Mucosa of rectum (tissue), 2 donors: ENCODE measurements at regions not wholly inside any gene's neighbourhood (a gene's known extent, or its start where the extent isn't known, plus 50 kb on each side); places are given as distances from the start of the nearest gene placed in this dataset.

ENCODE experiments used
- H3K27ac ChIP-seq, 2 donors: one replicate each; pipeline ENCODE4 v1.7.0; 2013; ENCODE audit warnings: inconsistent platforms in 2 of 2, low read depth in 2 of 2, low read length in 2 of 2
- H3K27me3 ChIP-seq, 2 donors: one replicate each; pipeline ENCODE4 v1.7.0; 2013; ENCODE audit warnings: low read length in 2 of 2; ENCODE audit not compliant: control insufficient read depth in 2 of 2, insufficient read depth in 2 of 2
- H3K36me3 ChIP-seq, 2 donors: one replicate each; pipeline ENCODE4 v1.7.0; 2013; ENCODE audit warnings: low read length in 2 of 2; ENCODE audit not compliant: control insufficient read depth in 2 of 2, insufficient read depth in 2 of 2
- H3K4me1 ChIP-seq, 2 donors: one replicate each; pipeline ENCODE4 v1.7.0; 2013; ENCODE audit warnings: low read length in 2 of 2, mild to moderate bottlenecking in 1 of 2; ENCODE audit not compliant: control insufficient read depth in 2 of 2, insufficient read depth in 2 of 2
- H3K4me3 ChIP-seq, 2 donors: one replicate each; pipeline ENCODE4 v1.7.0; 2013; ENCODE audit warnings: low read length in 2 of 2
- H3K9ac ChIP-seq, 2 donors: one replicate each; pipeline ENCODE4 v1.7.0; 2013; ENCODE audit warnings: low read length in 2 of 2, low read depth in 1 of 2, mild to moderate bottlenecking in 1 of 2
- H3K9me3 ChIP-seq, 2 donors: one replicate each; pipeline ENCODE4 v1.7.0; 2013; ENCODE audit warnings: low read length in 2 of 2; ENCODE audit not compliant: control insufficient read depth in 2 of 2
- donor health status: healthy.
- donor health status: Normal muscosa, but diverticular disease.

DNA sequence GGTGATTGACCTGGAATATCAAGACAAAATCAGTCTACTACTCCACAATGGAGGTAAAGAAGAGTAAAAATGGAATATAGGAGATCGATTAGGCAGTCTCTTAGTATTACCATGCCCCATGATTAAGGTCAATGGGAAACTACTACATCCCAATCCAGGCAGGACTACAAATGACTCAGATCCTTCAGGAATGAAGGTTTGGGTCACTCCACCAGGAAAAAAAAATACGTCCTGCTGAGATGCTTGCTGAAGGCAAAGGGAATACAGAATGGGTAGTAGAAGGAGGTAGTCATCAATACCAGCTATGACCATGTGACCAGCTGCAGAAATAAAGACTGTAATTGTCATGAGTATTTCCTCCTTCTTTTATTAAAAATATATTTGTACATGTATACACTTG is 103.4 kb upstream of the NPAS2 start:
- H3K27me3 ChIP-seq, result no peaks in the 10 kb centered on the region
- H3K4me3 ChIP-seq, result no peak overlapping the region
- H3K4me1 ChIP-seq, result no peaks in the 10 kb centered on the region
- no peaks in the 10 kb centered on the region for H3K9me3 ChIP-seq
- H3K36me3 ChIP-seq, result no peaks in the 10 kb centered on the region
- H3K27ac ChIP-seq, result no peak overlapping the region
- H3K9ac ChIP-seq, result no peak overlapping the region

DNA sequence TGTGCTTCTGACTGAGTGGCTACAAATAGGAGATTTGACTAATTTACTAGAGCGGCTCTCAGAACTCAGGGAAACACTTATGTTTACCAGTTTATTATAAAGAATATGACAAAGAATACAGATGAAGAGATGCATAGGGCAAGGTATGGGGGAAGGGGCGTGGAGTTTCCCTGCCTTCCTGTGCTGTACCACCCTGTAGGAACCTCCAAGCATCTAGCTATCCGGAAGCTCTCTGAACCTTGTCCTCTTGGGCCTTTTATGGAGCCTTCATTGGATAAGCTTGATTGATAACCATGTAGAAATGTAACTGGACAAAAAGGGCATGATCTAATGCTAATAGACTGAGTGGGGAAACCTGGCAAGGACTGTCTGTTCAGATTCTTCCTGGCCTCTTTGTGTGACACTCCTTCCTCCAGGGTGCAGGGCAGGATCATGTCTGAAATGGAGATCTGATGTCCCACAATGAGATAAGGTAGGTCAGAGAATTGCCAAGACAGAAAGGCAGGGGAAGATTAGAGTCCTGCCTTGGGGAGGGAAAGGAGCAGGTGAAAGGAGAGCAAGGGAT is 101.8 kb upstream of the NPAS2 start:
- Histone ChIP-seq H3K4me3 (no peak overlapping the region), H3K9me3 (no peaks in the 10 kb centered on the region), H3K27ac (no peak overlapping the region), H3K27me3 (no peaks in the 10 kb centered on the region), H3K9ac (no peak overlapping the region), H3K4me1 (no peaks in the 10 kb centered on the region), H3K36me3 (no peaks in the 10 kb centered on the region)

DNA sequence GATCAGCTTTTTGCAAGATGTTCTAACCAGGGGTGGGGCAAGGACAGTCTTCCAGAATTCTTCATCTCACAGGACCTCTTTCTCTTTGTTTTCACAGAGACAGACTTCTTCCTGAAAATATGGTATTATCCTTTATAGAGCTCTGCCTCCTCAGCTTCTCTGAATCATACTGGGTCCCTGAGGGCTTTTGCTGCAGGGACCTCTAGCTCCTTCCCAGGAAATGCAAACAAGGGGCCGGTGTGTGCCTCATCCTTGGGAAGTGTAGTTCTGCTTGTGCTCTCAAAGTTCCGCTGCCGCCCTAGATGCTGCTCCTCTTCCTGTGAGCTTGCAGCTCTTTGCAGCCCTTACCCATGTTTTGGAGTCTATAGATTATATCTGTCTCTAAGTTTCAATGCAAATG is 99.5 kb upstream of the NPAS2 start:
- H3K9ac ChIP-seq, result no peak overlapping the region
- no peaks in the 10 kb centered on the region for H3K9me3 ChIP-seq
- no peaks in the 10 kb centered on the region for H3K36me3 ChIP-seq
- no peaks in the 10 kb centered on the region for H3K4me1 ChIP-seq
- no peak overlapping the region for H3K4me3 ChIP-seq
- H3K27me3 ChIP-seq, result no peaks in the 10 kb centered on the region
- H3K27ac ChIP-seq, result no peak overlapping the region

DNA sequence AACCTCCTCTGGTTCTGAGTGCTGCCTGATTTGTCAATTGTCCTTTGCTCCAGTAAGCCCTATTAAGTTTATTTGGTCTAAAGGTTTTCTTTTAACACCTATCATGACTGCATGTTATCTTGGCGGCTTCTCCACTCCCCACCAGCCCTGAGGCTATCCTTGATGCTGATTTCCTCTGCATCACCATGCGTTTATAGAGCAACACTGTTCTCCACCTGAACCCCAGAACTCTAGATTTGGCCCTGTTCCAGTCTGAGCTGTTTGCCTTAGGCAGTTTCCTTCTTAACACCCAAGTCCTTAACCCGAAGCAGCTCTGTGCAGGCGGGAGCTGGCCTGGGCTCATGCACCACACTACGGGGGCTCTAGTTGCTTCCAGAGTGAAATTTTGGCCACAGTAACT is 98.2 kb upstream of the NPAS2 start:
- Histone ChIP-seq H3K4me3 (no peak overlapping the region), H3K9ac (no peak overlapping the region), H3K36me3 (no peaks in the 10 kb centered on the region), H3K27ac (no peak overlapping the region), H3K27me3 (no peaks in the 10 kb centered on the region), H3K4me1 (no peaks in the 10 kb centered on the region), H3K9me3 (no peaks in the 10 kb centered on the region)

DNA sequence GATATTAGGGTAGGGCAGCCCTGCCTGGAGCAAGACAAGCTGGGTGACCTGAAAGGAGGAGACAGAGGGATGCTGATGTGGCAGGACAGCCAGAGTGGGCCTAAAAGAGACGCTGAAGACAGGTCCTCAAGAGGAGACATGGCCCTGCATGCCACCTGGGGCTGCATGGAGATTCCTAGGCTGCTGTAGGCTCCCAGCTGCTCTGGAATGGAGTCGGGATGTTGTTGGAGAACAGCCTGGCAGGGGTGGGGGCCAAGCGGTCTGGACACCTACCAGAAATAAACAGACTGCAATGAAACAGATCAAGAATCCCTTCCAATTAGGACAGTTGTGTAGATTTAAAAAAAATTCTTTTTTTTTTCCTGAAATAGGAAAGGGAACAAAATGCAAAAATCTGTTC is 97.8 kb upstream of the NPAS2 start:
- no peaks in the 10 kb centered on the region for H3K4me1 ChIP-seq
- no peaks in the 10 kb centered on the region for H3K9me3 ChIP-seq
- no peaks in the 10 kb centered on the region for H3K27me3 ChIP-seq
- no peak overlapping the region for H3K27ac ChIP-seq
- H3K9ac ChIP-seq, result no peak overlapping the region
- H3K36me3 ChIP-seq, result no peaks in the 10 kb centered on the region
- no peak overlapping the region for H3K4me3 ChIP-seq

DNA sequence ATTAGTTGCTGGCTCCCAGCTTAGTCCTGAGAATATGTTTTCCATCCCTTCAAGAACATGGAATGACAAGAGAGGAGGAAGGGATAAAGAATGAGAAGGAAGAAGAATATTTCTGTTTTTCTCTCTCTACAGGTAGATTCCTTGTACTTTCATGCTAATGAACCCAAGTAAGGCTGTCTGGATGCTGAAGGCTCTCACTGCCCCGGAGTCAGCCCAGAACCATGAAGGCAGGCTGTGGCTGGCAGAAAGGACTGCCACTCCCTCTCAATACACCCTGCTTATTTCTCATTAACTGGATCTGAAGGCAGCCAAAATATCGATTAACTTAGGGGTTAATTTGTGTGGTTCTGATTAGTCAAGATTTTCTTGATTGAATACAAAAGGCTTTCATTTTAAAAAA is 93.1 kb upstream of the NPAS2 start:
- Histone ChIP-seq H3K4me1 (no peaks in the 10 kb centered on the region), H3K36me3 (no peaks in the 10 kb centered on the region), H3K4me3 (no peak overlapping the region), H3K9me3 (no peaks in the 10 kb centered on the region), H3K9ac (no peak overlapping the region), H3K27ac (no peak overlapping the region), H3K27me3 (no peaks in the 10 kb centered on the region)

DNA sequence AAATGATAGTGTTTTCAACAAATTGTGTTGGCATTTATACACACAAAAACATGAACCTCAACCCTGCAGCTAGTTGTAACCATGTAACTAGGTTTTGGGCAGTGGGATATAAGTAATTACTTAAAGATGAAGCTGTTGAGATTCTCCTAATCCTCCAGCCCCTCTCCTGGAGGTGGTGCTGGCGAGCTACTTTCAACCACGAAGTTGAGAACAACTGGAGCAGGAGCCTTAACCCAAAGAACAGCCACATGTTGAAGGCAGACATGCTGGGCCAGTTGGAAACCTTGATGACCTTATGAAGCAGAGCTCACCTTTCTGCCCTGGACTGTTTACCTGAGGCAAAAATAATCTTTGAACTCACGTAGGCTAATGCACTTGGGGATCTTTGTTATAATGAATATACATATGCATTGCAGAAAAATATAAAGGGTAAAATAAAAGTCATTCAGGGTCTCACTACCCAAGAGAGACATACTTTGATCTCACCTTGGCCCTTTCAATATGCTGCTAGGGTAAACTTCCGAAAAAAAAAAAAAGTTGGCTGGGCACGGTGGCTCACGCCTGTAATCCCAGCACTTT is 89.6 kb upstream of the NPAS2 start:
- Histone ChIP-seq H3K27me3 (no peaks in the 10 kb centered on the region), H3K27ac (no peak overlapping the region), H3K4me1 (no peaks in the 10 kb centered on the region), H3K4me3 (no peak overlapping the region), H3K9ac (no peak overlapping the region), H3K36me3 (no peaks in the 10 kb centered on the region), H3K9me3 (no peaks in the 10 kb centered on the region)

DNA sequence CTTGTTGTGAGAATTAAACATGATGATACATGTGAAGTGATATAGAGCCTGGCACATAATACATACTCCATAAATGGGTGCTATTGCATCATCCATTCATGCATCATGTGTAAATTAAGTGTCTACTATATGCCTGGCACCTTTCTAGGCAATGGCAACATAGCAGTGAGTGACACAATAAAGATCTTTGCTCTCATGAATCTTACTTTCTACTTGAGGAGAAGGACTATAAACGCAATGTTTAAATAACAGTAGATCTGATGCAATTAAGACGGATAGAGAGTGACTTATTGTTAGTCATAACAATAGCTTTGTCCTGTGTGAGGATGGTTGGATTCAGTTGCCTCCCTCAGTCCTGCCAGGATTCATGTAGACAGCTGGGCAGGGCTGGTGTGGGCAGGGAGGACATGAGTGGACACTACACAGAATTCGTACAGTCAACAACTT is 88.4 kb upstream of the NPAS2 start:
- Histone ChIP-seq H3K36me3 (no peaks in the 10 kb centered on the region), H3K9ac (no peak overlapping the region), H3K4me1 (no peaks in the 10 kb centered on the region), H3K4me3 (no peak overlapping the region), H3K27ac (no peak overlapping the region), H3K9me3 (no peaks in the 10 kb centered on the region), H3K27me3 (no peaks in the 10 kb centered on the region)

DNA sequence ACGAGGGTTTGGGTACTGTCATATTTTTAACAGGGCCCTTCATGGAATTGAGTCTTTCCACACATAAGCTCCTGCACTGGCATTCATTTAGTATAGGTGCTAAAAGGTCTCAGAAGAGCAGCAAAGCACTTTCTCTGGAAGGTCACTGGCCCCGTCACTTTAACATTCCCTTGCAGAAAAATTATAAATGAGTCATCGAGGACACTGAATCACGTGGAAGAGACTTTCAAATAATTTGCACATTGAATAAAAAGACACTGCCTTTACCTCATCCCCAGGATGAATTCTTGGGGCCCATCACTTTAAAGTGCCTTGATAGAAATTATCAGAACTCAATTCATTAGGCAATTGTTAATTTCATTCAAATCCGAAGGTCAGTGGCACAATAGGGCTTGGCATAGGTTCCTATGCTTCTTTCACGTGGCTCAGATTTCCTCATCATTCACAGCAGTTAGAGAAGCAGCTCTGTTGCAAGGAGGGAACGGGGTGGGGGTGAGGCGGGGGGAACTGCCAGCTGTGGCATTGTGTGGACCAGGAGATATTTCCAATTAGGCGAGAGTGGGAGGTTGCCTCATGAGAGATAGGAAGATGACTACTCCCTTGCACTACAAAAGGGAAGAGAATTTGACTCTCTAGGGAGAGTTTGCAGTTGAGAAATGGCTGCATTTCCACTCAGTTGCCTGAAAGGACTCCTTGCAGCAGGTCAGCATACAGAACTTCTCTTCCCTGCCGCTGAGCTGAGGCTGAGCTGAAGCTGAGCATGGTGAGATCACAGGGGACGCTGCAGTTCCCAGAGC is 86.3 kb upstream of the NPAS2 start:
- Histone ChIP-seq H3K27ac (no peak overlapping the region), H3K36me3 (no peaks in the 10 kb centered on the region), H3K4me3 (no peak overlapping the region)

DNA sequence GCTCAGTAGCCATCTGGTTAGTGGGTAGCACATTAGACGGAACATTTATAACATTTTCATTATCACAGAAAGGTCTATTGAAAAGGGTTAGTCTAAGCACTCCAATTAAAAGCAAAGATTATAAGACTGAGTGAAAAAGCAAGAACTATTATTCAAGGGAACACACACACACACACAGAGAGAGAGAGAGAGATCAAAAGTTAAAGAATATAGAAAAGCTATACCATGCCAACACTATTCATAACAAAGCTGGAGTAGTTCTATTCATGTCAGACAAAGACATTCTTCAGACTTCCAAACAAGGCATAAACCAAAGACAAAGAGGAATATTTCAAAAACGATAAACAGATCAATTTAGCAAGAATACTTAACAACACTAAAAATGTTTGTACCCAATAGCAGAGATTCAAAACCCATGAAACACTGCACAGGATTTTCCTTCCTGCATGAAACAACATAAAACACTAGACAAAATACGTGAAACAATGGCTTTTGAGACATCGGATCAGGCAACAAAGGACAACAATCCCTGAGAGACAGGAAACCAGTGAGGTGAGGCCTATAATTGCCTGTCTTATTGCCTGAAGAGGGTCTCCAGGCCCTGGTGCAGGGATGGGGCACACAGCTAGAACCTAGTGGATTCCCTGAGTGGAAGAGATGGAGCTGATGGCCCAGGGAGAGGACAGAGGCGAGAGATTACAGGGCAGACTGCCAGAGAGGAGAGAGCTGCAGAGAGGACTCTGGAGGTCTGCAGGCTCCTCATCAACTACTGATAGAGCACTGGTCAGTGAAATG is 83.6 kb upstream of the NPAS2 start:
- no peaks in the 10 kb centered on the region for H3K9me3 ChIP-seq
- H3K9ac ChIP-seq, result no peak overlapping the region
- no peaks in the 10 kb centered on the region for H3K4me1 ChIP-seq
- no peaks in the 10 kb centered on the region for H3K36me3 ChIP-seq
- H3K27ac ChIP-seq, result no peak overlapping the region
- no peaks in the 10 kb centered on the region for H3K27me3 ChIP-seq
- no peak overlapping the region for H3K4me3 ChIP-seq

More for the DNA sequence above, 86.3 kb upstream of the NPAS2 start:
- Histone ChIP-seq H3K27me3 (no peaks in the 10 kb centered on the region), H3K4me1 (no peaks in the 10 kb centered on the region), H3K9me3 (no peaks in the 10 kb centered on the region), H3K9ac (no peak overlapping the region)
